GM12878 (cell line): ENCODE measurements at regions not wholly inside any gene's neighbourhood (a gene's known extent, or its start where the extent isn't known, plus 50 kb on each side); places are given as distances from the start of the nearest gene placed in this dataset.

Experiments
- ATAC-seq: fragments of 200-7000 bp; cut with Tn5 transposase; 3 replicates; pipeline ENCODE4 v1.9.1; 2020; ENCODE audit warnings: mild to moderate bottlenecking, moderate library complexity
- BruUV-seq: library from RNA; stranded (reverse); fragments of 400-500 nt; replicated peaks from 2 replicates; lab custom pipeline; 2021; lab: Mats Ljungman, UMichigan
- CTCF ChIA-PET: fragments of 300-600 bp; sonication (Branson Sonifier 250); formaldehyde crosslinking; extraction: SDS; loops from one replicate; lab custom pipeline; 2021; ENCODE audit warnings: inconsistent platforms; lab: Yijun Ruan, JAX
- POLR2A ChIA-PET: fragments of 350-600 bp; formaldehyde crosslinking; extraction: SDS; loops from one replicate; lab custom pipeline; 2021; ENCODE audit warnings: inconsistent platforms; lab: Charles Lee
- RAD21 ChIA-PET: fragments of 300-600 bp; sonication (Branson Sonifier 250); formaldehyde crosslinking; loops from one replicate; lab custom pipeline; 2023; ENCODE audit warnings: antibody characterized with exemption; ENCODE audit not compliant: unreplicated experiment; lab: Charles Lee
- SMC1A ChIA-PET: fragments of 300-600 bp; sonication (Branson Sonifier 250); formaldehyde crosslinking; loops from one replicate; lab custom pipeline; 2023; ENCODE audit not compliant: unreplicated experiment, uncharacterized antibody; lab: Charles Lee
- DNase-seq: peaks from one replicate; pipeline ENCODE4 v3.0.0-alpha.2; 2011; ENCODE audit warnings: low read depth, low spot score
- FAIRE-seq: peaks from 3 replicates; lab custom pipeline; 2011; peaks lifted over from hg19 to GRCh38; lab: Jason Lieb, UNC
- H2AFZ ChIP-seq: 2 replicates; pipeline ENCODE4 v1.6.0; 2011; ENCODE audit warnings: low read depth, low read length, control low read depth; ENCODE audit not compliant: control insufficient read depth
- H3K27ac ChIP-seq: 2 replicates; pipeline ENCODE4 v1.5.1; 2011; ENCODE audit warnings: control low read depth; ENCODE audit not compliant: control insufficient read depth, insufficient read depth
- H3K27me3 ChIP-seq, 2 experiments: replicated peaks in 1 of 2; 2 replicates each; pipeline versions ENCODE4 v1.6.0 to v1.6.1; 2011; ENCODE audit warnings: low read length in 1 of 2; ENCODE audit not compliant: control insufficient read depth in 2 of 2, insufficient read depth in 2 of 2
- H3K36me3 ChIP-seq, 2 experiments: 2 replicates each; pipeline ENCODE4 v1.5.1; 2011; ENCODE audit warnings: low read length in 1 of 2; ENCODE audit not compliant: control insufficient read depth in 2 of 2, insufficient read depth in 2 of 2
- H3K4me1 ChIP-seq: 2 replicates; pipeline ENCODE4 v1.6.1; 2011; ENCODE audit warnings: mild to moderate bottlenecking, low read length, moderate library complexity, mixed read lengths; ENCODE audit not compliant: control insufficient read depth, insufficient read depth
- H3K4me2 ChIP-seq: 2 replicates; pipeline ENCODE4 v1.6.0; 2011; ENCODE audit warnings: control low read depth; ENCODE audit not compliant: control insufficient read depth, insufficient read depth
- H3K4me3 ChIP-seq: fragments of 200-600 bp; sonication (generic); 2 replicates; pipeline ENCODE4 v1.5.1; 2016
- H3K79me2 ChIP-seq: 2 replicates; pipeline ENCODE4 v1.6.0; 2011; ENCODE audit warnings: low read length; ENCODE audit not compliant: control insufficient read depth, insufficient read depth
- H3K9ac ChIP-seq: 2 replicates; pipeline ENCODE4 v1.8.0; 2011; ENCODE audit warnings: low read length, control low read depth, mixed read lengths; ENCODE audit not compliant: control insufficient read depth, insufficient read depth
- H3K9me3 ChIP-seq: replicated peaks from 3 replicates; pipeline ENCODE4 v1.5.1; 2011; ENCODE audit warnings: mild to moderate bottlenecking, low read length; ENCODE audit not compliant: control insufficient read depth, insufficient read depth
- H4K20me1 ChIP-seq: 2 replicates; pipeline ENCODE4 v1.6.0; 2011; ENCODE audit not compliant: control insufficient read depth, insufficient read depth
- BACH1 ChIP-seq: fragments of 450-650 bp; IDR thresholded peaks from 2 replicates; pipeline ENCODE4 v1.6.1; 2017; ENCODE audit warnings: mild to moderate bottlenecking, borderline replicate concordance
- CBFB ChIP-seq: IDR thresholded peaks from 2 replicates; pipeline ENCODE4 v1.6.1; 2016; ENCODE audit warnings: antibody characterized with exemption, low read depth
- CBX3 ChIP-seq: fragments of 200-600 bp; sonication (generic); IDR thresholded peaks from 2 replicates; pipeline ENCODE4 v1.6.1; 2016; ENCODE audit warnings: low read depth, borderline replicate concordance
- ETV6 ChIP-seq, 2 experiments: fragments of 450-650 bp in 1 of 2; IDR thresholded peaks in 1 of 2; conservative IDR thresholded peaks in 1 of 2; 2 replicates each; pipeline ENCODE4 v1.6.1; 2014; ENCODE audit warnings: antibody characterized with exemption in 1 of 2, borderline replicate concordance in 1 of 2, low read depth in 1 of 2, mild to moderate bottlenecking in 1 of 2, moderate library complexity in 1 of 2
- MXI1 ChIP-seq: fragments of 150-350 bp; IDR thresholded peaks from 2 replicates; pipeline ENCODE4 v1.6.1; 2011; ENCODE audit warnings: low read depth, mild to moderate bottlenecking, inconsistent platforms, low read length, improper control_type of control experiment
- NBN ChIP-seq: fragments of 450-650 bp; IDR thresholded peaks from 2 replicates; pipeline ENCODE4 v1.6.1; 2016
- POLR2AphosphoS5 ChIP-seq: IDR thresholded peaks from 2 replicates; pipeline ENCODE4 v1.6.1; 2011; ENCODE audit warnings: mild to moderate bottlenecking, low read length, inconsistent platforms
- RB1 ChIP-seq: fragments of 450-650 bp; formaldehyde crosslinking; IDR thresholded peaks from 2 replicates; pipeline ENCODE4 v1.6.1; 2017; ENCODE audit warnings: mild to moderate bottlenecking, borderline replicate concordance
- RBBP5 ChIP-seq: fragments of 200-600 bp; sonication (generic); conservative IDR thresholded peaks from 2 replicates; pipeline ENCODE4 v1.6.1; 2016
- RCOR1 ChIP-seq: conservative IDR thresholded peaks from 2 replicates; pipeline ENCODE4 v1.6.1; 2012; ENCODE audit warnings: low read depth, low read length, improper control_type of control experiment
- RFX5 ChIP-seq: IDR thresholded peaks from 2 replicates; pipeline ENCODE4 v1.6.1; 2011; ENCODE audit warnings: low read depth, low read length, improper control_type of control experiment
- SMAD5 ChIP-seq: IDR thresholded peaks from 2 replicates; pipeline ENCODE4 v1.6.1; 2016; ENCODE audit warnings: antibody characterized with exemption, low read depth
- USF2 ChIP-seq: IDR thresholded peaks from 2 replicates; pipeline ENCODE4 v1.6.1; 2011; ENCODE audit warnings: low read depth, low read length, improper control_type of control experiment, borderline replicate concordance
- ZNF207 ChIP-seq: fragments of 450-650 bp; IDR thresholded peaks from 2 replicates; pipeline ENCODE4 v1.6.1; 2014; ENCODE audit warnings: antibody characterized with exemption, mild to moderate bottlenecking, borderline replicate concordance
- WGBS: methylation state at CpG from one replicate; pipeline ENCODE4 v1.1.6; 2016; ENCODE audit warnings: low lambda C conversion rate; ENCODE audit not compliant: insufficient replicate concordance, insufficient coverage; ENCODE audit errors: missing lambda C conversion rate; 5-methylcytosine and 5-hydroxymethylcytosine counted together
- in situ Hi-C: fragments of 300-500 bp; cut with MboI; formaldehyde crosslinking; loops from 9 replicates; pipeline ENCODE4 v1.14.3; 2018; ENCODE audit warnings: mixed read lengths
- intact Hi-C: fragments of 100-400 bp; cut with micrococcal nuclease; formaldehyde crosslinking; loops from one replicate; pipeline ENCODE4 v1.14.2; 2022; ENCODE audit not compliant: unreplicated experiment
- TF ChIP-seq, protein P1 (sequence below): fragments of 450-650 bp; IDR thresholded peaks from 2 replicates; pipeline ENCODE4 v1.6.1; 2017; ENCODE audit warnings: antibody characterized with exemption, mild to moderate bottlenecking, moderate library complexity
- TF ChIP-seq, protein P2 (sequence below): fragments of 450-650 bp; IDR thresholded peaks from 2 replicates; pipeline ENCODE4 v1.6.1; 2016; ENCODE audit warnings: mild to moderate bottlenecking
- TF ChIP-seq, protein P3 (sequence below): IDR thresholded peaks from 2 replicates; pipeline ENCODE4 v1.6.1; 2012; ENCODE audit warnings: mild to moderate bottlenecking, low read depth, low read length
- TF ChIP-seq, protein P4 (sequence below): IDR thresholded peaks from 2 replicates; pipeline ENCODE4 v1.6.1; 2011; ENCODE audit warnings: low read depth, mild to moderate bottlenecking, low read length, moderate library complexity, borderline replicate concordance; ENCODE audit errors: extremely low read depth

DNA sequence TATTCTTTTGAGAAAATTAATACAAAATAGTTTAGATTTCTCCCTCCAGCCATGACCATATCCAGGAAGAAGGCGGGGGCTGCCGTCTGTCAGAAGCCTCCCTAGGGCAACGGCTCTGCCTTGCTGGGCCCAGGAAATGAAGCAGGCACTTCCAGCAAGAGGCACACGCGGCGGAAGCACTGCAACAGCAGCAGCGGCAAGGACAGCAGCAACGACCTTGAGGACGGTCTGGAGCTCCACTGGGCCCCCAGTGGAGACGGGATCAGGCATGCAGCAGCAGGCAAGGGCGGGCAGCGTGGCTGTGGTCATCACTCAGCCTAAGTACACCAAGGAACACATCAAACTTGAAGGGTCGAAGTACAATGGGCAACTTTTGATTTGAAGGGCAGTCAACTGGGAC, 61.3 kb upstream of the EPHA6 start:
- 5% methylated on average over 9 of the region's 13 CpGs for WGBS
- Histone ChIP-seq H3K36me3 (no peaks in the 10 kb centered on the region), H3K27me3 (no peaks in the 10 kb centered on the region), H3K27ac (no peak overlapping the region), H3K4me2 (no peak overlapping the region), H3K9ac (no peak overlapping the region), H3K4me1 (no peaks in the 10 kb centered on the region), H3K4me3 (no peak overlapping the region), H2AFZ (no peak overlapping the region), H3K79me2 (no peaks in the 10 kb centered on the region), H4K20me1 (no peaks in the 10 kb centered on the region), H3K9me3 (no peaks in the 10 kb centered on the region)
- no peak for ATAC-seq
- no peak for FAIRE-seq
- intact Hi-C loops (no loop called here), in situ Hi-C loops (no loop called here)
- ChIA-PET CTCF (no interaction called here), POLR2A (no interaction called here), RAD21 (no interaction called here), SMC1A (no interaction called here)
- no peak for DNase-seq
- TF ChIP-seq ETV6 (conservative IDR thresholded peaks at IDR 0.05 in 1 of 2, IDR thresholded peaks at IDR 0.05 in 1 of 2; ENCODE audit: borderline replicate concordance in 1 of 2, low read depth in 1 of 2) (no peak), NBN (no peak), RB1 (no peak), BACH1 (no peak), CBX3 (no peak), MXI1 (no peak), SMAD5 (no peak), POLR2AphosphoS5 (no peak), RFX5 (no peak), CBFB (no peak), USF2 (no peak), ZNF207 (no peak), RCOR1 (no peak), RBBP5 (no peak)
- TF ChIP-seq, protein P1, sequence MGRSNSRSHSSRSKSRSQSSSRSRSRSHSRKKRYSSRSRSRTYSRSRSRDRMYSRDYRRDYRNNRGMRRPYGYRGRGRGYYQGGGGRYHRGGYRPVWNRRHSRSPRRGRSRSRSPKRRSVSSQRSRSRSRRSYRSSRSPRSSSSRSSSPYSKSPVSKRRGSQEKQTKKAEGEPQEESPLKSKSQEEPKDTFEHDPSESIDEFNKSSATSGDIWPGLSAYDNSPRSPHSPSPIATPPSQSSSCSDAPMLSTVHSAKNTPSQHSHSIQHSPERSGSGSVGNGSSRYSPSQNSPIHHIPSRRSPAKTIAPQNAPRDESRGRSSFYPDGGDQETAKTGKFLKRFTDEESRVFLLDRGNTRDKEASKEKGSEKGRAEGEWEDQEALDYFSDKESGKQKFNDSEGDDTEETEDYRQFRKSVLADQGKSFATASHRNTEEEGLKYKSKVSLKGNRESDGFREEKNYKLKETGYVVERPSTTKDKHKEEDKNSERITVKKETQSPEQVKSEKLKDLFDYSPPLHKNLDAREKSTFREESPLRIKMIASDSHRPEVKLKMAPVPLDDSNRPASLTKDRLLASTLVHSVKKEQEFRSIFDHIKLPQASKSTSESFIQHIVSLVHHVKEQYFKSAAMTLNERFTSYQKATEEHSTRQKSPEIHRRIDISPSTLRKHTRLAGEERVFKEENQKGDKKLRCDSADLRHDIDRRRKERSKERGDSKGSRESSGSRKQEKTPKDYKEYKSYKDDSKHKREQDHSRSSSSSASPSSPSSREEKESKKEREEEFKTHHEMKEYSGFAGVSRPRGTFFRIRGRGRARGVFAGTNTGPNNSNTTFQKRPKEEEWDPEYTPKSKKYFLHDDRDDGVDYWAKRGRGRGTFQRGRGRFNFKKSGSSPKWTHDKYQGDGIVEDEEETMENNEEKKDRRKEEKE: no peak
- TF ChIP-seq, protein P2, sequence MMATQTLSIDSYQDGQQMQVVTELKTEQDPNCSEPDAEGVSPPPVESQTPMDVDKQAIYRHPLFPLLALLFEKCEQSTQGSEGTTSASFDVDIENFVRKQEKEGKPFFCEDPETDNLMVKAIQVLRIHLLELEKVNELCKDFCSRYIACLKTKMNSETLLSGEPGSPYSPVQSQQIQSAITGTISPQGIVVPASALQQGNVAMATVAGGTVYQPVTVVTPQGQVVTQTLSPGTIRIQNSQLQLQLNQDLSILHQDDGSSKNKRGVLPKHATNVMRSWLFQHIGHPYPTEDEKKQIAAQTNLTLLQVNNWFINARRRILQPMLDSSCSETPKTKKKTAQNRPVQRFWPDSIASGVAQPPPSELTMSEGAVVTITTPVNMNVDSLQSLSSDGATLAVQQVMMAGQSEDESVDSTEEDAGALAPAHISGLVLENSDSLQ: no peak
- TF ChIP-seq, protein P3, sequence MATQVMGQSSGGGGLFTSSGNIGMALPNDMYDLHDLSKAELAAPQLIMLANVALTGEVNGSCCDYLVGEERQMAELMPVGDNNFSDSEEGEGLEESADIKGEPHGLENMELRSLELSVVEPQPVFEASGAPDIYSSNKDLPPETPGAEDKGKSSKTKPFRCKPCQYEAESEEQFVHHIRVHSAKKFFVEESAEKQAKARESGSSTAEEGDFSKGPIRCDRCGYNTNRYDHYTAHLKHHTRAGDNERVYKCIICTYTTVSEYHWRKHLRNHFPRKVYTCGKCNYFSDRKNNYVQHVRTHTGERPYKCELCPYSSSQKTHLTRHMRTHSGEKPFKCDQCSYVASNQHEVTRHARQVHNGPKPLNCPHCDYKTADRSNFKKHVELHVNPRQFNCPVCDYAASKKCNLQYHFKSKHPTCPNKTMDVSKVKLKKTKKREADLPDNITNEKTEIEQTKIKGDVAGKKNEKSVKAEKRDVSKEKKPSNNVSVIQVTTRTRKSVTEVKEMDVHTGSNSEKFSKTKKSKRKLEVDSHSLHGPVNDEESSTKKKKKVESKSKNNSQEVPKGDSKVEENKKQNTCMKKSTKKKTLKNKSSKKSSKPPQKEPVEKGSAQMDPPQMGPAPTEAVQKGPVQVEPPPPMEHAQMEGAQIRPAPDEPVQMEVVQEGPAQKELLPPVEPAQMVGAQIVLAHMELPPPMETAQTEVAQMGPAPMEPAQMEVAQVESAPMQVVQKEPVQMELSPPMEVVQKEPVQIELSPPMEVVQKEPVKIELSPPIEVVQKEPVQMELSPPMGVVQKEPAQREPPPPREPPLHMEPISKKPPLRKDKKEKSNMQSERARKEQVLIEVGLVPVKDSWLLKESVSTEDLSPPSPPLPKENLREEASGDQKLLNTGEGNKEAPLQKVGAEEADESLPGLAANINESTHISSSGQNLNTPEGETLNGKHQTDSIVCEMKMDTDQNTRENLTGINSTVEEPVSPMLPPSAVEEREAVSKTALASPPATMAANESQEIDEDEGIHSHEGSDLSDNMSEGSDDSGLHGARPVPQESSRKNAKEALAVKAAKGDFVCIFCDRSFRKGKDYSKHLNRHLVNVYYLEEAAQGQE: no peak
- TF ChIP-seq, protein P4, sequence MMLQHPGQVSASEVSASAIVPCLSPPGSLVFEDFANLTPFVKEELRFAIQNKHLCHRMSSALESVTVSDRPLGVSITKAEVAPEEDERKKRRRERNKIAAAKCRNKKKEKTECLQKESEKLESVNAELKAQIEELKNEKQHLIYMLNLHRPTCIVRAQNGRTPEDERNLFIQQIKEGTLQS: no peak
- BruUV-seq: no TSS peak
